Heart left ventricle (tissue), 13 donors: ENCODE measurements at regions not wholly inside any gene's neighbourhood (a gene's known extent, or its start where the extent isn't known, plus 50 kb on each side); places are given as distances from the start of the nearest gene placed in this dataset.

ENCODE experiments used
- POLR2A ChIP-seq, 2 donors: fragments of 450-650 bp; IDR thresholded peaks; one replicate each; pipeline ENCODE4 v1.6.1; 2017; ENCODE audit warnings: antibody characterized with exemption in 2 of 2, mild to moderate bottlenecking in 2 of 2, moderate library complexity in 2 of 2
- TF ChIP-seq, protein P1 (sequence below), 12 donors: fragments of 200-600 bp; sonication (generic) in 4 of 12; IDR thresholded peaks; one replicate each; pipeline versions ENCODE4 v1.5.0 to v1.8.0; 2018 to 2022; ENCODE audit warnings: antibody characterized with exemption in 12 of 12, mild to moderate bottlenecking in 5 of 12
- donor health status: ischemic (EF 13 %, LVEDD 7.1; RV severe dilation, severe dysfunction).
- donor health status: DM: no; HTN: yes; CAD: no.
- donor health status: DM: no; HTN: no; CAD: no.
- donor health status: ischemic (EF 25% LVEDD 6.9; RV normal size, moderate dysfunction).
- donor health status: ischemic (EF 25% LVEDD 5.7; RV mildly dilated, moderate dysfunction).
- donor health status: ischemic (EF 35%, LVEDD 5.7; RV mildly dilated, moderate dysfunction).
- donor health status: nonischemic (EF 11% LVEDD 7.7; RV severe dilation, severe dysfunction).
- donor health status: DM: yes; HTN: yes; CAD: no.
- donor health status: PGD.
- donor health status: ischemic (EF 29% LVEDD 5.4; RV normal size, mild dysfunction).
- donor health status: nonischemic (EF 23%, LVEDD 6.1; RV moderate dilation, normal function).

GRCh38 chr6:114449659-114450058 lies 106.8 kb upstream of the HS3ST5 start:
- TF ChIP-seq, protein P1, sequence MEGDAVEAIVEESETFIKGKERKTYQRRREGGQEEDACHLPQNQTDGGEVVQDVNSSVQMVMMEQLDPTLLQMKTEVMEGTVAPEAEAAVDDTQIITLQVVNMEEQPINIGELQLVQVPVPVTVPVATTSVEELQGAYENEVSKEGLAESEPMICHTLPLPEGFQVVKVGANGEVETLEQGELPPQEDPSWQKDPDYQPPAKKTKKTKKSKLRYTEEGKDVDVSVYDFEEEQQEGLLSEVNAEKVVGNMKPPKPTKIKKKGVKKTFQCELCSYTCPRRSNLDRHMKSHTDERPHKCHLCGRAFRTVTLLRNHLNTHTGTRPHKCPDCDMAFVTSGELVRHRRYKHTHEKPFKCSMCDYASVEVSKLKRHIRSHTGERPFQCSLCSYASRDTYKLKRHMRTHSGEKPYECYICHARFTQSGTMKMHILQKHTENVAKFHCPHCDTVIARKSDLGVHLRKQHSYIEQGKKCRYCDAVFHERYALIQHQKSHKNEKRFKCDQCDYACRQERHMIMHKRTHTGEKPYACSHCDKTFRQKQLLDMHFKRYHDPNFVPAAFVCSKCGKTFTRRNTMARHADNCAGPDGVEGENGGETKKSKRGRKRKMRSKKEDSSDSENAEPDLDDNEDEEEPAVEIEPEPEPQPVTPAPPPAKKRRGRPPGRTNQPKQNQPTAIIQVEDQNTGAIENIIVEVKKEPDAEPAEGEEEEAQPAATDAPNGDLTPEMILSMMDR (IDR thresholded peaks at IDR 0.05): no peak
- TF ChIP-seq POLR2A (IDR thresholded peaks at IDR 0.05): no peak
